ENCODE measurements at regions not wholly inside any gene's neighbourhood (a gene's known extent, or its start where the extent isn't known, plus 50 kb on each side); places are given as distances from the start of the nearest gene placed in this dataset.

DNA sequence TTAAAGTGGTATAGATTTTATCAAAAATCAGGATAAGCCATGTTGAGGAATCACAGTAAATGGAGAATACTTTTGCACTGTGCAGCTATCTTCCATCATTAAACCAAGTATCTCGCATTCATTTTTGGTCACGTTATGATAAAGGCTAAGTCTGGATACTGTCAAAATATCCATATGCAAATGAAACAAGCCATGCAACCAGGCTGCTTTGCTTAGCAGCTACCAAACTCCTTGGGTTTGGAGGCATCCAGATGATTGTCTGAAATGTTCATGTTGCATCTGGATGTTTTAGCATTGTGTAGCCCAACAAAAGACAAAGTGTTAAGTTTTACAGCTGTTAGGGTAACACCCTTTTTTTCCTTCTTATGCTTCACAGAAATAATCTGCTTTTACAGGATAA, 322.9 kb upstream of the MDFIC2 start:
- TF ChIP-seq, protein P1, sequence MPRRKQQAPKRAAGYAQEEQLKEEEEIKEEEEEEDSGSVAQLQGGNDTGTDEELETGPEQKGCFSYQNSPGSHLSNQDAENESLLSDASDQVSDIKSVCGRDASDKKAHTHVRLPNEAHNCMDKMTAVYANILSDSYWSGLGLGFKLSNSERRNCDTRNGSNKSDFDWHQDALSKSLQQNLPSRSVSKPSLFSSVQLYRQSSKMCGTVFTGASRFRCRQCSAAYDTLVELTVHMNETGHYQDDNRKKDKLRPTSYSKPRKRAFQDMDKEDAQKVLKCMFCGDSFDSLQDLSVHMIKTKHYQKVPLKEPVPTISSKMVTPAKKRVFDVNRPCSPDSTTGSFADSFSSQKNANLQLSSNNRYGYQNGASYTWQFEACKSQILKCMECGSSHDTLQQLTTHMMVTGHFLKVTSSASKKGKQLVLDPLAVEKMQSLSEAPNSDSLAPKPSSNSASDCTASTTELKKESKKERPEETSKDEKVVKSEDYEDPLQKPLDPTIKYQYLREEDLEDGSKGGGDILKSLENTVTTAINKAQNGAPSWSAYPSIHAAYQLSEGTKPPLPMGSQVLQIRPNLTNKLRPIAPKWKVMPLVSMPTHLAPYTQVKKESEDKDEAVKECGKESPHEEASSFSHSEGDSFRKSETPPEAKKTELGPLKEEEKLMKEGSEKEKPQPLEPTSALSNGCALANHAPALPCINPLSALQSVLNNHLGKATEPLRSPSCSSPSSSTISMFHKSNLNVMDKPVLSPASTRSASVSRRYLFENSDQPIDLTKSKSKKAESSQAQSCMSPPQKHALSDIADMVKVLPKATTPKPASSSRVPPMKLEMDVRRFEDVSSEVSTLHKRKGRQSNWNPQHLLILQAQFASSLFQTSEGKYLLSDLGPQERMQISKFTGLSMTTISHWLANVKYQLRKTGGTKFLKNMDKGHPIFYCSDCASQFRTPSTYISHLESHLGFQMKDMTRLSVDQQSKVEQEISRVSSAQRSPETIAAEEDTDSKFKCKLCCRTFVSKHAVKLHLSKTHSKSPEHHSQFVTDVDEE (CRISPR knock-in tag; IDR thresholded peaks at IDR 0.05): no peak
- TF ChIP-seq ZNF70 (CRISPR knock-in tag; IDR thresholded peaks at IDR 0.05) (no peak), ARNTL (CRISPR knock-in tag; IDR thresholded peaks at IDR 0.05; ENCODE audit: borderline replicate concordance, low read depth) (no peak), GLIS3 (CRISPR knock-in tag; IDR thresholded peaks at IDR 0.05) (no peak), TOX (CRISPR knock-in tag; IDR thresholded peaks at IDR 0.05; ENCODE audit: borderline replicate concordance) (no peak), SNAI2 (CRISPR knock-in tag; IDR thresholded peaks at IDR 0.05) (no peak), ZNF8 (CRISPR knock-in tag; IDR thresholded peaks at IDR 0.05) (no peak), ZFP30 (CRISPR knock-in tag; IDR thresholded peaks at IDR 0.05) (no peak), ZNF565 (CRISPR knock-in tag; conservative IDR thresholded peaks at IDR 0.05; ENCODE audit: low read depth) (no peak), ZFP3 (CRISPR knock-in tag; IDR thresholded peaks at IDR 0.05) (no peak), RARB (CRISPR knock-in tag; IDR thresholded peaks at IDR 0.05) (no peak), PPARA (CRISPR knock-in tag; IDR thresholded peaks at IDR 0.05; ENCODE audit: borderline replicate concordance) (no peak)
- TF ChIP-seq, protein P2, sequence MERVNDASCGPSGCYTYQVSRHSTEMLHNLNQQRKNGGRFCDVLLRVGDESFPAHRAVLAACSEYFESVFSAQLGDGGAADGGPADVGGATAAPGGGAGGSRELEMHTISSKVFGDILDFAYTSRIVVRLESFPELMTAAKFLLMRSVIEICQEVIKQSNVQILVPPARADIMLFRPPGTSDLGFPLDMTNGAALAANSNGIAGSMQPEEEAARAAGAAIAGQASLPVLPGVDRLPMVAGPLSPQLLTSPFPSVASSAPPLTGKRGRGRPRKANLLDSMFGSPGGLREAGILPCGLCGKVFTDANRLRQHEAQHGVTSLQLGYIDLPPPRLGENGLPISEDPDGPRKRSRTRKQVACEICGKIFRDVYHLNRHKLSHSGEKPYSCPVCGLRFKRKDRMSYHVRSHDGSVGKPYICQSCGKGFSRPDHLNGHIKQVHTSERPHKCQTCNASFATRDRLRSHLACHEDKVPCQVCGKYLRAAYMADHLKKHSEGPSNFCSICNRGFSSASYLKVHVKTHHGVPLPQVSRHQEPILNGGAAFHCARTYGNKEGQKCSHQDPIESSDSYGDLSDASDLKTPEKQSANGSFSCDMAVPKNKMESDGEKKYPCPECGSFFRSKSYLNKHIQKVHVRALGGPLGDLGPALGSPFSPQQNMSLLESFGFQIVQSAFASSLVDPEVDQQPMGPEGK (CRISPR knock-in tag; IDR thresholded peaks at IDR 0.05; ENCODE audit: borderline replicate concordance): no peak
- TF ChIP-seq, protein P3, sequence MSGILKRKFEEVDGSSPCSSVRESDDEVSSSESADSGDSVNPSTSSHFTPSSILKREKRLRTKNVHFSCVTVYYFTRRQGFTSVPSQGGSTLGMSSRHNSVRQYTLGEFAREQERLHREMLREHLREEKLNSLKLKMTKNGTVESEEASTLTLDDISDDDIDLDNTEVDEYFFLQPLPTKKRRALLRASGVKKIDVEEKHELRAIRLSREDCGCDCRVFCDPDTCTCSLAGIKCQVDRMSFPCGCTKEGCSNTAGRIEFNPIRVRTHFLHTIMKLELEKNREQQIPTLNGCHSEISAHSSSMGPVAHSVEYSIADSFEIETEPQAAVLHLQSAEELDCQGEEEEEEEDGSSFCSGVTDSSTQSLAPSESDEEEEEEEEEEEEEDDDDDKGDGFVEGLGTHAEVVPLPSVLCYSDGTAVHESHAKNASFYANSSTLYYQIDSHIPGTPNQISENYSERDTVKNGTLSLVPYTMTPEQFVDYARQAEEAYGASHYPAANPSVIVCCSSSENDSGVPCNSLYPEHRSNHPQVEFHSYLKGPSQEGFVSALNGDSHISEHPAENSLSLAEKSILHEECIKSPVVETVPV (CRISPR knock-in tag; IDR thresholded peaks at IDR 0.05): no peak
